ENCODE measurements at regions not wholly inside any gene's neighbourhood (a gene's known extent, or its start where the extent isn't known, plus 50 kb on each side); places are given as distances from the start of the nearest gene placed in this dataset.

GRCh38 chr15:95996494-95996893 is 334.0 kb upstream of the NR2F2 start:
- no peak for TF ChIP-seq EZH2 (IDR thresholded peaks at IDR 0.05; ENCODE audit: borderline replicate concordance, low read length)
- TF ChIP-seq, protein P1, sequence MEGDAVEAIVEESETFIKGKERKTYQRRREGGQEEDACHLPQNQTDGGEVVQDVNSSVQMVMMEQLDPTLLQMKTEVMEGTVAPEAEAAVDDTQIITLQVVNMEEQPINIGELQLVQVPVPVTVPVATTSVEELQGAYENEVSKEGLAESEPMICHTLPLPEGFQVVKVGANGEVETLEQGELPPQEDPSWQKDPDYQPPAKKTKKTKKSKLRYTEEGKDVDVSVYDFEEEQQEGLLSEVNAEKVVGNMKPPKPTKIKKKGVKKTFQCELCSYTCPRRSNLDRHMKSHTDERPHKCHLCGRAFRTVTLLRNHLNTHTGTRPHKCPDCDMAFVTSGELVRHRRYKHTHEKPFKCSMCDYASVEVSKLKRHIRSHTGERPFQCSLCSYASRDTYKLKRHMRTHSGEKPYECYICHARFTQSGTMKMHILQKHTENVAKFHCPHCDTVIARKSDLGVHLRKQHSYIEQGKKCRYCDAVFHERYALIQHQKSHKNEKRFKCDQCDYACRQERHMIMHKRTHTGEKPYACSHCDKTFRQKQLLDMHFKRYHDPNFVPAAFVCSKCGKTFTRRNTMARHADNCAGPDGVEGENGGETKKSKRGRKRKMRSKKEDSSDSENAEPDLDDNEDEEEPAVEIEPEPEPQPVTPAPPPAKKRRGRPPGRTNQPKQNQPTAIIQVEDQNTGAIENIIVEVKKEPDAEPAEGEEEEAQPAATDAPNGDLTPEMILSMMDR (IDR thresholded peaks at IDR 0.05; ENCODE audit: low read length) = no peak
